ENCODE measurements at regions not wholly inside any gene's neighbourhood (a gene's known extent, or its start where the extent isn't known, plus 50 kb on each side); places are given as distances from the start of the nearest gene placed in this dataset.

DNA sequence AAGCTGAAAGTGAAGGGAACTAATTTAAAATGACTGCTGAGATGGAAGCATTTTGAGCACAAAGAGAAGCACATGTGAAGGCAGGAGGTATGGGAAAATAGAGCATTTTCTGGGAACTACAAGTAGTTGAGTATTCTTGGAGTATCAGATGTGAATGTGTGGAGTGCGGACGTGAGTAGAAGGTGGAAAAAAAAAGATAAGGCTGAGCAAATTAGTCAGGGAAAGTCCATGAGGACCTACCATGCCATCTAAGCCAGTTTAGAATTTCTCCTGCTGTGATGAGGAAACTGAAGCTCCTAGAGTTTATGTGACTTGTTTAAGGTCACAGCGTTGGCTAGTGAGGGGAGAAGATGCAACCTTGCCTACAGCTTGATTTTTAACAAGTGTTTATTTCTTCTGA lies 578.1 kb upstream of the MIR17HG start:
- TF ChIP-seq GABPA (IDR thresholded peaks at IDR 0.05 in 1 of 2, conservative IDR thresholded peaks at IDR 0.05 in 1 of 2) (no peak), FOXA2 (IDR thresholded peaks at IDR 0.05) (no peak), JUND (IDR thresholded peaks at IDR 0.05) (no peak), FOXA1 (IDR thresholded peaks at IDR 0.05) (no peak), HNF4G (IDR thresholded peaks at IDR 0.05) (no peak), YY1 (IDR thresholded peaks at IDR 0.05) (no peak), TAF1 (conservative IDR thresholded peaks at IDR 0.05) (no peak), RAD21 (IDR thresholded peaks at IDR 0.05) (no peak), RXRA (IDR thresholded peaks at IDR 0.05) (no peak), NR2F2 (IDR thresholded peaks at IDR 0.05) (no peak), EGR1 (IDR thresholded peaks at IDR 0.05; ENCODE audit: low read depth in 2 of 2) (no peak)
- TF ChIP-seq, protein P1, sequence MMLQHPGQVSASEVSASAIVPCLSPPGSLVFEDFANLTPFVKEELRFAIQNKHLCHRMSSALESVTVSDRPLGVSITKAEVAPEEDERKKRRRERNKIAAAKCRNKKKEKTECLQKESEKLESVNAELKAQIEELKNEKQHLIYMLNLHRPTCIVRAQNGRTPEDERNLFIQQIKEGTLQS (IDR thresholded peaks at IDR 0.05): no peak
- TF ChIP-seq, protein P2, sequence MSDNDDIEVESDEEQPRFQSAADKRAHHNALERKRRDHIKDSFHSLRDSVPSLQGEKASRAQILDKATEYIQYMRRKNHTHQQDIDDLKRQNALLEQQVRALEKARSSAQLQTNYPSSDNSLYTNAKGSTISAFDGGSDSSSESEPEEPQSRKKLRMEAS (IDR thresholded peaks at IDR 0.05): no peak
- 64% methylated on average over 3 of the region's 3 CpGs for WGBS
- Histone ChIP-seq H3K36me3 (ENCODE audit: control insufficient read depth in 4 of 4, insufficient read depth in 3 of 4, low read depth in 1 of 4, low read length in 3 of 4) (no peaks in the 10 kb centered on the region), H3K27ac (ENCODE audit: low read depth in 1 of 2, low read length in 2 of 2) (no peak overlapping the region), H3K9me3 (ENCODE audit: control insufficient read depth in 4 of 4, low read length in 3 of 4) (no peaks in the 10 kb centered on the region), H3K4me3 (ENCODE audit: low read depth in 1 of 3, low read length in 3 of 3) (no peak overlapping the region), H3K4me1 (ENCODE audit: control insufficient read depth in 4 of 4, insufficient read depth in 4 of 4, low read length in 3 of 4) (no peaks in the 10 kb centered on the region), H3K27me3 (ENCODE audit: control insufficient read depth in 4 of 4, insufficient read depth in 4 of 4, low read length in 3 of 4) (peaks cover 0 to 2% (median 0%) of the 10 kb centered on the region in 4 donors), H3K9ac (ENCODE audit: low read depth in 1 of 2, low read length in 2 of 2) (no peak overlapping the region)
- DNase-seq (ENCODE audit: low spot score): no peak

- DNase-seq (ENCODE audit: low spot score): no peak
- 43% methylated on average over 3 of the region's 3 CpGs for WGBS
- Histone ChIP-seq H3K4me3 (ENCODE audit: low read depth in 1 of 3, low read length in 3 of 3) (no peak overlapping the region), H3K4me1 (ENCODE audit: control insufficient read depth in 4 of 4, insufficient read depth in 4 of 4, low read length in 3 of 4) (no peaks in the 10 kb centered on the region), H3K9ac (ENCODE audit: low read depth in 1 of 2, low read length in 2 of 2) (no peak overlapping the region), H3K27ac (ENCODE audit: low read depth in 1 of 2, low read length in 2 of 2) (no peak overlapping the region), H3K36me3 (ENCODE audit: control insufficient read depth in 4 of 4, insufficient read depth in 3 of 4, low read depth in 1 of 4, low read length in 3 of 4) (no peaks in the 10 kb centered on the region), H3K27me3 (ENCODE audit: control insufficient read depth in 4 of 4, insufficient read depth in 4 of 4, low read length in 3 of 4) (peaks cover 0 to 4% (median 0%) of the 10 kb centered on the region in 4 donors), H3K9me3 (ENCODE audit: control insufficient read depth in 4 of 4, low read length in 3 of 4) (no peaks in the 10 kb centered on the region)
- TF ChIP-seq YY1 (IDR thresholded peaks at IDR 0.05) (no peak), HNF4G (IDR thresholded peaks at IDR 0.05) (no peak), SP1 (IDR thresholded peaks at IDR 0.05) (no peak), RXRA (IDR thresholded peaks at IDR 0.05) (no peak), NR2F2 (IDR thresholded peaks at IDR 0.05) (no peak), REST (IDR thresholded peaks at IDR 0.05) (no peak), FOXA1 (IDR thresholded peaks at IDR 0.05) (no peak), GABPA (IDR thresholded peaks at IDR 0.05 in 1 of 2, conservative IDR thresholded peaks at IDR 0.05 in 1 of 2) (no peak), RAD21 (IDR thresholded peaks at IDR 0.05) (no peak), EGR1 (IDR thresholded peaks at IDR 0.05; ENCODE audit: low read depth in 2 of 2) (no peak), HNF4A (conservative IDR thresholded peaks at IDR 0.05) (no peak), JUND (IDR thresholded peaks at IDR 0.05) (no peak), FOXA2 (IDR thresholded peaks at IDR 0.05) (no peak), TAF1 (conservative IDR thresholded peaks at IDR 0.05) (no peak)
- TF ChIP-seq, protein P1 (IDR thresholded peaks at IDR 0.05): no peak
- TF ChIP-seq, protein P3, sequence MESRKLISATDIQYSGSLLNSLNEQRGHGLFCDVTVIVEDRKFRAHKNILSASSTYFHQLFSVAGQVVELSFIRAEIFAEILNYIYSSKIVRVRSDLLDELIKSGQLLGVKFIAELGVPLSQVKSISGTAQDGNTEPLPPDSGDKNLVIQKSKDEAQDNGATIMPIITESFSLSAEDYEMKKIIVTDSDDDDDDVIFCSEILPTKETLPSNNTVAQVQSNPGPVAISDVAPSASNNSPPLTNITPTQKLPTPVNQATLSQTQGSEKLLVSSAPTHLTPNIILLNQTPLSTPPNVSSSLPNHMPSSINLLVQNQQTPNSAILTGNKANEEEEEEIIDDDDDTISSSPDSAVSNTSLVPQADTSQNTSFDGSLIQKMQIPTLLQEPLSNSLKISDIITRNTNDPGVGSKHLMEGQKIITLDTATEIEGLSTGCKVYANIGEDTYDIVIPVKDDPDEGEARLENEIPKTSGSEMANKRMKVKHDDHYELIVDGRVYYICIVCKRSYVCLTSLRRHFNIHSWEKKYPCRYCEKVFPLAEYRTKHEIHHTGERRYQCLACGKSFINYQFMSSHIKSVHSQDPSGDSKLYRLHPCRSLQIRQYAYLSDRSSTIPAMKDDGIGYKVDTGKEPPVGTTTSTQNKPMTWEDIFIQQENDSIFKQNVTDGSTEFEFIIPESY (IDR thresholded peaks at IDR 0.05): no peak
- TF ChIP-seq, protein P4, sequence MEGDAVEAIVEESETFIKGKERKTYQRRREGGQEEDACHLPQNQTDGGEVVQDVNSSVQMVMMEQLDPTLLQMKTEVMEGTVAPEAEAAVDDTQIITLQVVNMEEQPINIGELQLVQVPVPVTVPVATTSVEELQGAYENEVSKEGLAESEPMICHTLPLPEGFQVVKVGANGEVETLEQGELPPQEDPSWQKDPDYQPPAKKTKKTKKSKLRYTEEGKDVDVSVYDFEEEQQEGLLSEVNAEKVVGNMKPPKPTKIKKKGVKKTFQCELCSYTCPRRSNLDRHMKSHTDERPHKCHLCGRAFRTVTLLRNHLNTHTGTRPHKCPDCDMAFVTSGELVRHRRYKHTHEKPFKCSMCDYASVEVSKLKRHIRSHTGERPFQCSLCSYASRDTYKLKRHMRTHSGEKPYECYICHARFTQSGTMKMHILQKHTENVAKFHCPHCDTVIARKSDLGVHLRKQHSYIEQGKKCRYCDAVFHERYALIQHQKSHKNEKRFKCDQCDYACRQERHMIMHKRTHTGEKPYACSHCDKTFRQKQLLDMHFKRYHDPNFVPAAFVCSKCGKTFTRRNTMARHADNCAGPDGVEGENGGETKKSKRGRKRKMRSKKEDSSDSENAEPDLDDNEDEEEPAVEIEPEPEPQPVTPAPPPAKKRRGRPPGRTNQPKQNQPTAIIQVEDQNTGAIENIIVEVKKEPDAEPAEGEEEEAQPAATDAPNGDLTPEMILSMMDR (IDR thresholded peaks at IDR 0.05; ENCODE audit: low read depth, low read length, missing input control): no peak
- TF ChIP-seq, protein P2 (IDR thresholded peaks at IDR 0.05): no peak
These were observed 577.2 kb upstream of the MIR17HG start for GRCh38 chr13:90770334-90770733.

Data from liver (tissue), 8 donors.